ENCODE measurements at regions not wholly inside any gene's neighbourhood (a gene's known extent, or its start where the extent isn't known, plus 50 kb on each side); places are given as distances from the start of the nearest gene placed in this dataset.

GRCh38 chr3:64305731-64306130 is 80.5 kb upstream of the PRICKLE2 start:
- DNase-seq, result no peak

- no peak for DNase-seq
Observed at GRCh38 chr3:64304828-64305410, 79.7 kb upstream of the PRICKLE2 start.

GRCh38 chr3:64303881-64304280 is 78.6 kb upstream of the PRICKLE2 start:
- no peak for DNase-seq

GRCh38 chr3:64303401-64303800 is 78.1 kb upstream of the PRICKLE2 start:
- DNase-seq, result no peak

- no peak for DNase-seq
Observed at GRCh38 chr3:64301476-64301875, 76.2 kb upstream of the PRICKLE2 start.

GRCh38 chr3:64300790-64301423 is 75.6 kb upstream of the PRICKLE2 start:
- DNase-seq, result no peak

GRCh38 chr3:64299206-64299605 is 73.9 kb upstream of the PRICKLE2 start:
- no peak for DNase-seq

- no peak for DNase-seq
Observed at GRCh38 chr3:64297563-64297962, 72.3 kb upstream of the PRICKLE2 start.

- no peak for DNase-seq
Observed at GRCh38 chr3:64295594-64295993, 70.3 kb upstream of the PRICKLE2 start.

- no peak for DNase-seq
Observed at GRCh38 chr3:64294771-64295170, 69.5 kb upstream of the PRICKLE2 start.

- DNase-seq, result no peak
Observed at GRCh38 chr3:64293121-64293520, 67.9 kb upstream of the PRICKLE2 start.

GRCh38 chr3:64291956-64292355 is 66.7 kb upstream of the PRICKLE2 start:
- no peak for DNase-seq

GRCh38 chr3:64291345-64291744 is 66.1 kb upstream of the PRICKLE2 start:
- no peak for DNase-seq

GRCh38 chr3:64290864-64291263 is 65.6 kb upstream of the PRICKLE2 start:
- no peak for DNase-seq

GRCh38 chr3:64290161-64290560 is 64.9 kb upstream of the PRICKLE2 start:
- DNase-seq, result no peak

- no peak for DNase-seq
Observed at GRCh38 chr3:64289622-64290021, 64.4 kb upstream of the PRICKLE2 start.

- DNase-seq, result no peak
Observed at GRCh38 chr3:64278625-64279024, 53.4 kb upstream of the PRICKLE2 start.

- DNase-seq, result no peak
Observed at GRCh38 chr3:64276131-64276530, 50.9 kb upstream of the PRICKLE2 start.
